Heart left ventricle (tissue), 13 donors: ENCODE measurements at regions not wholly inside any gene's neighbourhood (a gene's known extent, or its start where the extent isn't known, plus 50 kb on each side); places are given as distances from the start of the nearest gene placed in this dataset.

ENCODE experiments used
- POLR2A ChIP-seq, 2 donors: fragments of 450-650 bp; IDR thresholded peaks; one replicate each; pipeline ENCODE4 v1.6.1; 2017; ENCODE audit warnings: antibody characterized with exemption in 2 of 2, mild to moderate bottlenecking in 2 of 2, moderate library complexity in 2 of 2
- TF ChIP-seq, protein P1 (sequence below), 12 donors: fragments of 200-600 bp; sonication (generic) in 4 of 12; IDR thresholded peaks; one replicate each; pipeline versions ENCODE4 v1.5.0 to v1.8.0; 2018 to 2022; ENCODE audit warnings: antibody characterized with exemption in 12 of 12, mild to moderate bottlenecking in 5 of 12
- donor health status: ischemic (EF 13 %, LVEDD 7.1; RV severe dilation, severe dysfunction).
- donor health status: DM: no; HTN: yes; CAD: no.
- donor health status: DM: no; HTN: no; CAD: no.
- donor health status: ischemic (EF 25% LVEDD 6.9; RV normal size, moderate dysfunction).
- donor health status: ischemic (EF 25% LVEDD 5.7; RV mildly dilated, moderate dysfunction).
- donor health status: ischemic (EF 35%, LVEDD 5.7; RV mildly dilated, moderate dysfunction).
- donor health status: nonischemic (EF 11% LVEDD 7.7; RV severe dilation, severe dysfunction).
- donor health status: DM: yes; HTN: yes; CAD: no.
- donor health status: PGD.
- donor health status: ischemic (EF 29% LVEDD 5.4; RV normal size, mild dysfunction).
- donor health status: nonischemic (EF 23%, LVEDD 6.1; RV moderate dilation, normal function).

DNA sequence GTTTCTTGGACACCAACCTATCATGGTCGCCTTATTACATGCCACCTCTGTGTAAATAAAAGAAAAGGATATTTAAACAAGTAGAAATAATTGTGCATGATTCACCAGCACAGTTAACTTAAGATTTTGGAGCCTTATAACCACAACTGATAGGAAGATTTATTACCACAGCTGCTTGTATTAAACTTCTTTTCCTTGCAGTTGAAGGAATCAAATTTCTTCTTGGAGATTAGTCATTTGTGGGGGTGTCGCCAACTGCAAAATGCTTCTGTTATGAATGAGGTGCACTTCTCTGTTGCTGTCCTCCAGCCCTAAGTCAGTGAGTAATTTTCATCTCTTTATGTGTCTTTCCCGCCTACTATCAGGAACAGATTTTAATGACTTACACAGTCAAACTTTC, 73.3 kb downstream of the OR13H1 start:
- TF ChIP-seq, protein P1, sequence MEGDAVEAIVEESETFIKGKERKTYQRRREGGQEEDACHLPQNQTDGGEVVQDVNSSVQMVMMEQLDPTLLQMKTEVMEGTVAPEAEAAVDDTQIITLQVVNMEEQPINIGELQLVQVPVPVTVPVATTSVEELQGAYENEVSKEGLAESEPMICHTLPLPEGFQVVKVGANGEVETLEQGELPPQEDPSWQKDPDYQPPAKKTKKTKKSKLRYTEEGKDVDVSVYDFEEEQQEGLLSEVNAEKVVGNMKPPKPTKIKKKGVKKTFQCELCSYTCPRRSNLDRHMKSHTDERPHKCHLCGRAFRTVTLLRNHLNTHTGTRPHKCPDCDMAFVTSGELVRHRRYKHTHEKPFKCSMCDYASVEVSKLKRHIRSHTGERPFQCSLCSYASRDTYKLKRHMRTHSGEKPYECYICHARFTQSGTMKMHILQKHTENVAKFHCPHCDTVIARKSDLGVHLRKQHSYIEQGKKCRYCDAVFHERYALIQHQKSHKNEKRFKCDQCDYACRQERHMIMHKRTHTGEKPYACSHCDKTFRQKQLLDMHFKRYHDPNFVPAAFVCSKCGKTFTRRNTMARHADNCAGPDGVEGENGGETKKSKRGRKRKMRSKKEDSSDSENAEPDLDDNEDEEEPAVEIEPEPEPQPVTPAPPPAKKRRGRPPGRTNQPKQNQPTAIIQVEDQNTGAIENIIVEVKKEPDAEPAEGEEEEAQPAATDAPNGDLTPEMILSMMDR (IDR thresholded peaks at IDR 0.05), result no peak
- no peak for TF ChIP-seq POLR2A (IDR thresholded peaks at IDR 0.05)
